ENCODE measurements at regions not wholly inside any gene's neighbourhood (a gene's known extent, or its start where the extent isn't known, plus 50 kb on each side); places are given as distances from the start of the nearest gene placed in this dataset.

DNA sequence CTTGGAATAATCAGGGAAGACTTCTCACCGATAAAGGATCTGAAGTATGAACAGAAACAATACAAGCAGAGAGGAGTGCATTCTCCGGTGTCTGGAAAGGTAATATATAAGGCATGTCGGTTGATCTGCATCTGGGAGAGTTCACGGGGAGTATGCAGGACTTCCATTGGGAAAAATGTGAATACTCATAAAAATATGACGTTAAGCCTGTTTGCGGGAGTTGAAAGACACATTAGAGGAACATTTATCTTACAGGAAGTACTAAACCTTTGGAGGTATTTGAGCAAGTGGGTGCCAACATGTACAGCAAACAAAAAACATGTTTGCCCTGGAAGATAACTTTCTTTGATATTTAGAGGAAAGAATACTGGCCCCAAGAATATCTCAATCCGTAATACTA is 286.8 kb downstream of the SLITRK6 start:
- H3K4me1 ChIP-seq (replicated peaks in 1 of 2): no peaks in the 10 kb centered on the region
- no peak overlapping the region for H3K4me3 ChIP-seq
- WGBS, 10 experiments: 24 to 100% (median 93%) methylated on average over 3 to 7 of the region's 7 CpGs
- no peak overlapping the region for H3K27ac ChIP-seq
- no peak for ATAC-seq (replicated peaks in 6 of 8)
- in situ Hi-C loops (cut with MboI; ENCODE audit: low pct_unique_long_range_greater_than_20kb in 2 of 9, low sequenced_read_pairs in 9 of 9, unreplicated experiment in 9 of 9): no loop called here

DNA sequence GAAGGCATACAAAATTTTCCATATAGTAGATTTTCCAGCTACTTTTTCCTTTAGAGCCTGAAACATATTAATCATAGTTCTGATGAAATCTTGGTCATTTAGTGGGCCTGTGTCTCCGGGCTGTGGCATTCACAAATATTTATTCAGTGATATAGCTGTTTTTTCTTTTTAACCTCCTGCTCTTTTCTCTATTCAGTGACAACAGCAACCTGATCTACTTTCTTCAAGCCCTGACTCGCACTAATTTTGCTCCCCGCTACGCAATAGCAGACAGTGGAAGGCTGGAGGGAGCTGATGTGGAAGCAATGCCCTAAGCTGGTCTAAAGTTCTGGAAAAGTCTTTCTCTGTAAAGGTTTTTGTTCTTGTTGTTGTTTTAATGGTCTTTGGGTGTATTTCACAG is 289.7 kb downstream of the SLITRK6 start:
- in situ Hi-C loops (cut with MboI; ENCODE audit: low pct_unique_long_range_greater_than_20kb in 2 of 9, low sequenced_read_pairs in 9 of 9, unreplicated experiment in 9 of 9): no loop called here
- H3K4me3 ChIP-seq: no peak overlapping the region
- 0 to 90% (median 78%) methylated on average over 1 to 4 of the region's 4 CpGs for WGBS, 10 experiments
- no peaks in the 10 kb centered on the region for H3K4me1 ChIP-seq (replicated peaks in 1 of 2)
- H3K27ac ChIP-seq: no peak overlapping the region
- peak in 3 of 8 experiments; percentile 25 to 75 (median 29) for ATAC-seq (replicated peaks in 6 of 8)

DNA sequence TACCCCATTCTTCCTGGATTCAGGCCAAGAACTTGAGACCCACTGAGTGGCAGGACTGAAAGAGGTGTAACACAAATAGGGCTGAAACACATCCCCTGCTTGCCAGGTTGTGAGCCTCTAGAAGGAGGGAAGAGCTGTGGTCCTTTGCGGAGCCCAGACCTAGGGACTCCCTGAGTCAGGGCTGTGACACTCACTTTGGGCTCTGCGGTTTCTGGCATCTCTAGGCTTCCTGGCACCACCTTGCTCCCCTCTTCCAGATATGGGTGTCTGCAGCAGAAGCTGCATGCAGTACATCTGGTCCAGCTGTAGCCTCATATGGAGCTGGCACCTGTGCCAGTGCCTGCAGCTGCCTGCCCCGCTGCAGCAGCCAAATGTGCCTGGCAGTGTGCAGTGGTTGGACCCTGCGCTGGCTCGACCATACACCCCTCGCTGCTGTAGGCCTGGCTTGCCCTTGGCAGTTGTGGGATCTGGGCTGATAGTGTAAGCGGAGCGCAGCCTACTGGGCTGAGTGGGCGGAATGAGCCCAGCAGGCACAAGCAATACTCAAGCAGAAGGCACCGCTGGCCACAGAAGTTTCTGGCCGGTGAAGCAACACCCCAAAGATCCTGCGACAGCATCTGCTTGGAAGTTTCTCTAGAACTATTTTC is 290.4 kb downstream of the SLITRK6 start:
- peak in 1 of 8 experiments; percentile 30 for ATAC-seq (replicated peaks in 6 of 8)
- 0 to 100% (median 92%) methylated on average over 1 to 10 of the region's 12 CpGs; no CpG with 5 or more reads in 1 of the 10 experiments for WGBS, 10 experiments
- no peak overlapping the region for H3K27ac ChIP-seq
- H3K4me3 ChIP-seq: no peak overlapping the region
- H3K4me1 ChIP-seq (replicated peaks in 1 of 2): no peaks in the 10 kb centered on the region
- in situ Hi-C loops (cut with MboI; ENCODE audit: low pct_unique_long_range_greater_than_20kb in 2 of 9, low sequenced_read_pairs in 9 of 9, unreplicated experiment in 9 of 9): no loop called here

DNA sequence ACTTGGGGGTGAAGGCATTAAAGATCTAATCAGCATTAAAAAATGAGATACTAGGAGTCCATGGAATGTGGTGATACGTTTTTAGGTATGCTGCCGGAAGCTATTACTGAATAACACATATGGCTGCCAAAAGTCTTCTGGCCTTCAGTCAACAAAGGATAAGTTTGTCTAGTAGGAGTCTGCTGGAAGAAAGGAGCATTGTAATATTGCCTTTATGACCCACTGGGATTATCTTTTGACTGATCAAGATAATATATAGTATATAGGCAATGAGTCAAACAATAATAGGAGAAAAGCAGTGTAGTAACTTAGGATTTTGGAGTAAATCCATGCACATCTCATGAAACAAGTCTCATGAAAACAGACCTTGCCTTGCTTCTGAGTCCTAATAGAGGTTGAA is 295.4 kb downstream of the SLITRK6 start:
- 0 to 100% (median 45%) methylated on average over 2 of the region's 2 CpGs; no CpG with 5 or more reads in 2 of the 10 experiments for WGBS, 10 experiments
- in situ Hi-C loops (cut with MboI; ENCODE audit: low pct_unique_long_range_greater_than_20kb in 2 of 9, low sequenced_read_pairs in 9 of 9, unreplicated experiment in 9 of 9): no loop called here
- ATAC-seq (replicated peaks in 6 of 8): no peak

DNA sequence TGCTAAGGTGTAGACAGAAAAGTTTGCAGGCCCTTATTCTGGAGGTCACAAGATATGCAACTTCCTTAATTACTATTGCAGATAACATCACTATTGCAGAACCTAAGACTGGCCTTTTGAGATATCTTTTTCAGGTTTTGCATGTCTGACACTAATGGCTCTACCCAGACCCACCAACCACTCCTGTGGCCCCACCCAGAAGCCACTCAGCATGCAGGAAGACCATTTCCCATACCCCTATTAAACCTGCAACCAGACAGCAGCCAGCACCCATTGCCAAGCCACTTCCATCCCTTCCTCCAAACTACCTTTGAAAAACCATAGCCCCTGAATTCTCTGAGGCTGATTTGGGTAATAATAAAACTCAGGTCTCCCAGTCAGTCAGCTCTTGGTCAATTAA is 297.6 kb downstream of the SLITRK6 start:
- ATAC-seq (replicated peaks in 6 of 8): no peak
- no peak overlapping the region for H3K4me3 ChIP-seq
- H3K27ac ChIP-seq: no peak overlapping the region
- no peaks in the 10 kb centered on the region for H3K4me1 ChIP-seq (replicated peaks in 1 of 2)
- in situ Hi-C loops (cut with MboI; ENCODE audit: low pct_unique_long_range_greater_than_20kb in 2 of 9, low sequenced_read_pairs in 9 of 9, unreplicated experiment in 9 of 9): no loop called here

More for the DNA sequence above, 295.4 kb downstream of the SLITRK6 start:
- no peaks in the 10 kb centered on the region for H3K4me1 ChIP-seq (replicated peaks in 1 of 2)
- no peak overlapping the region for H3K4me3 ChIP-seq
- no peak overlapping the region for H3K27ac ChIP-seq

DNA sequence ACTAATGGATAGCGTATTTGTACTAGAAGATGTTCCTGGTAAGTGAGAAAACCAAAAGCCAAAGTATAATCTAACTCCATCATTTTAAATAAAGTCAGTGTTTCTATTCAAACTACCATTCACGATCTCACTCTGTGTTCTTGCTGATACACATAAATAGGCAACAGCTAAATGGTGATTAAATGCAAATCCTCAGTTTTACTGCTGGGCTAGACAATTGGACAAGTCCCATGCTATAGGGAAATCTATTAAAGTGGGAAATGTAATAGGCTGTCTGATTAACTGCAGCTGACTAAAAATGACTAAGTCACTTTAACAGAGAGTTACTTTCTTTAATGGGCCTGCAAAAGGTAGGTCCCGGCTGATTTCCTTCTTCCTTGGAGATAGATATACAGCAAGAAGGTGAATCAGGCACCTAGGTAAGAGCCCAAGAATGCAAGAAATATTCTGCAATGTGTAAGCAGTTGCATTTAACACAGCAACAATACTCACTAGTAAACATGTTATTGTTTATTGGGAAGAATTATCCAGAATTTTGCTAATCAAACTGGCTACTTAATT is 298.4 kb downstream of the SLITRK6 start:
- no peak for ATAC-seq (replicated peaks in 6 of 8)
- H3K4me3 ChIP-seq: no peak overlapping the region
- in situ Hi-C loops (cut with MboI; ENCODE audit: low pct_unique_long_range_greater_than_20kb in 2 of 9, low sequenced_read_pairs in 9 of 9, unreplicated experiment in 9 of 9): no loop called here
- no peak overlapping the region for H3K27ac ChIP-seq
- WGBS, 10 experiments: 21 to 100% (median 83%) methylated on average over 1 to 3 of the region's 3 CpGs
- no peaks in the 10 kb centered on the region for H3K4me1 ChIP-seq (replicated peaks in 1 of 2)

DNA sequence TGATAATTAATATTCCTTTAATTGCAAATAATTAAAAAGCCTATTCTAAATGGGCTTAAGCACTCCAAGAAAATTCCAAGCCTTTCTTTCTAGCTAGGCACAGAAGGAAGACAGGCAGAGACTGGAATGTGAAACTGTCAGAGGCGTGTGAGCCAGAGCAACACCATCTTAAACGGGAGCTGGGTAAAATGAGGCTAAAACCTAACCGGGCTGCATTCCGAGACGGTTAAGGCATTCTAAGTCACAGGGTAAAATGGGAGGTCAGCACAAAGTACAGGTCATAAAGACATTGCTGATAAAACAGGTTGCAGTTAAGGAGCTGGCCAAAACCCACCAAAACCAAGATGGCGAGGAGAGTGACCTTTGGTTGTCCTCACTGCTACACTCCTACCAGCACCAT is 300.4 kb downstream of the SLITRK6 start:
- in situ Hi-C loops (cut with MboI; ENCODE audit: low pct_unique_long_range_greater_than_20kb in 2 of 9, low sequenced_read_pairs in 9 of 9, unreplicated experiment in 9 of 9): no loop called here
- ATAC-seq (replicated peaks in 6 of 8): no peak
- H3K27ac ChIP-seq: no peak overlapping the region
- H3K4me3 ChIP-seq: no peak overlapping the region
- no peaks in the 10 kb centered on the region for H3K4me1 ChIP-seq (replicated peaks in 1 of 2)
- WGBS, 10 experiments: 23 to 100% (median 93%) methylated on average over 1 to 6 of the region's 6 CpGs; no CpG with 5 or more reads in 1 of the 10 experiments

DNA sequence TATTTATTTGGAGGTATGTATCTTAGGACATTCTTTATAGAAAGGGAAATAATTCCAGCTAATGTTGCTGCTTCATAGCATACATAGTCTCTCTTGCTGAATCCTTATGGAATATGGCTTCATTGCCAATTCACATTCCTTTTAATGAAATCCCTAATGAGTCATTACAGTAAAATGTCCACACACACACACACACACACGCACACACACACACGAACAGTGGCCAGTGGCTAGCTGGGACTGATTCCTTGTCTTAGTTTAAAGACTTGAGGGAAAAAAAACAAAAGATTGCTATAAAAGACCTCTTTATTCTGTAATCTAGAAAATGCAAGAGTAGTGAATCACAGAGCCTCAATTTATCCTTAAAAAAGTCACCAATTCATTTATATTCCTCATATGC is 301.6 kb downstream of the SLITRK6 start:
- no peak overlapping the region for H3K27ac ChIP-seq
- ATAC-seq (replicated peaks in 6 of 8): peak in 1 of 8 experiments; percentile 69
- WGBS, 10 experiments: 0 to 100% (median 75%) methylated on average over 1 to 2 of the region's 2 CpGs; no CpG with 5 or more reads in 1 of the 10 experiments

DNA sequence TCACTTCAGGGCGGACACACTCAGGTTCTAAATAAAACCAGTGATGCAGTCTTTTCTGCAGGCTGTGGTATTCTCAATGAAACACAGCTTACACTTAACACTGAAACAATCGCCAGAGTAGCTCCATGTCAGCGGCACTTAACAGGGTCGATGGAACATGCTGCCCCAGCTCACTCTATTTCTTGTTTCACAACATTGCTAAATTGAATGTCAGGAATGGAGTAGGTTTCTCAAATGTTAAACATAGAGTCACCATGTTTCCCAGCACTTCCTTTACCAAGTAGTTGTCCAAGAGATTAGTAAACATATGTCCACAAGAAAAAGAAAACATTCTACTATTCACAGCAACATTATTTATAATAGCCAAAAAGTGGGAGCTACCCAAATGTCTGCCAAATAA is 306.9 kb downstream of the SLITRK6 start:
- no peak overlapping the region for H3K27ac ChIP-seq
- ATAC-seq (replicated peaks in 6 of 8): no peak
- WGBS, 10 experiments: 0 to 91% (median 72%) methylated on average over 1 to 4 of the region's 4 CpGs; no CpG with 5 or more reads in 1 of the 10 experiments
- H3K4me1 ChIP-seq (replicated peaks in 1 of 2): no peaks in the 10 kb centered on the region
- no peak overlapping the region for H3K4me3 ChIP-seq
- in situ Hi-C loops (cut with MboI; ENCODE audit: low pct_unique_long_range_greater_than_20kb in 2 of 9, low sequenced_read_pairs in 9 of 9, unreplicated experiment in 9 of 9): no loop called here

More for the DNA sequence above, 301.6 kb downstream of the SLITRK6 start:
- H3K4me3 ChIP-seq: no peak overlapping the region
- H3K4me1 ChIP-seq (replicated peaks in 1 of 2): no peaks in the 10 kb centered on the region
- in situ Hi-C loops (cut with MboI; ENCODE audit: low pct_unique_long_range_greater_than_20kb in 2 of 9, low sequenced_read_pairs in 9 of 9, unreplicated experiment in 9 of 9): no loop called here

DNA sequence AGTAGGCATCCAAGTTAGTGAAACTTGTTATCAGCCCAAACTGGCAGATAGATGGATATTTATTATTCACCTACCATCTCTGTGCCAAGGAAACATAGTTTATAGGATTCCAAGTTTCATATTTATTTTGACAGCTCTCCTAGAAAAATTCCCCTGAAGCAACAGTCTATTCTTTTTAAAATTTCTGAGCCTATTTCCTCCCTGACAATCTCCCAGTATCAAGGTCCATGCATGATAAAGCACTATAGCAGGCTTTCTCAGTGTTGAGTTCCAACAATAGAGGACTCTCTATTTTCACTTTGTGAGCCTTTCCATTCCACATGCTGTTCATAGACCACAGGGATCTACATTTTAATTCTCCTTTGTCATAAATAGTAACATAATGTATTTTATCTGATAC is 312.6 kb downstream of the SLITRK6 start:
- in situ Hi-C loops (cut with MboI; ENCODE audit: low pct_unique_long_range_greater_than_20kb in 2 of 9, low sequenced_read_pairs in 9 of 9, unreplicated experiment in 9 of 9): no loop called here
- no peak overlapping the region for H3K4me3 ChIP-seq
- H3K4me1 ChIP-seq (replicated peaks in 1 of 2): no peaks in the 10 kb centered on the region
- no peak for ATAC-seq (replicated peaks in 6 of 8)
- H3K27ac ChIP-seq: no peak overlapping the region

DNA sequence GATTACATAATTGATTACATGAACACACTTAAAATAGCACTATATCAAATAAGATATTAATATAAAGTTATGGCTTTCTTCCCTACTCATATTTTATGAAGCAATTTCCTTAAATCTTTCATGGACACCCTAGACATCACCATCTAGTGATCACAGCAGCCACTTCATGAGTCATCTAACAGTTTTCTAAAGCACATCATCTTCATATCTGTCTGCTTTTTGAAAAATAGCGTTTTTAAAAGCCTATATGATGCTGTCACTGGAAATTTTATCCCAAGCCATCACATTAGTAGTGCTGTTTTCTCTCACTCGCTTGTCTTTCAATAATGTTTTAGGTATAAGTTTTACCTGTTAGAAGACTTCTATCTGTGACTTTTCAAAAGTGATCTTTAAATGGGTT is 326.1 kb downstream of the SLITRK6 start:
- H3K27ac ChIP-seq: no peak overlapping the region
- H3K4me3 ChIP-seq: no peak overlapping the region
- 0 to 100% (median 71%) methylated on average over 1 to 2 of the region's 2 CpGs; no CpG with 5 or more reads in 2 of the 10 experiments for WGBS, 10 experiments
- no peaks in the 10 kb centered on the region for H3K4me1 ChIP-seq (replicated peaks in 1 of 2)
- peak in 5 of 8 experiments; percentile 52 to 96 (median 77) for ATAC-seq (replicated peaks in 6 of 8)
- in situ Hi-C loops (cut with MboI; ENCODE audit: low pct_unique_long_range_greater_than_20kb in 2 of 9, low sequenced_read_pairs in 9 of 9, unreplicated experiment in 9 of 9): no loop called here

DNA sequence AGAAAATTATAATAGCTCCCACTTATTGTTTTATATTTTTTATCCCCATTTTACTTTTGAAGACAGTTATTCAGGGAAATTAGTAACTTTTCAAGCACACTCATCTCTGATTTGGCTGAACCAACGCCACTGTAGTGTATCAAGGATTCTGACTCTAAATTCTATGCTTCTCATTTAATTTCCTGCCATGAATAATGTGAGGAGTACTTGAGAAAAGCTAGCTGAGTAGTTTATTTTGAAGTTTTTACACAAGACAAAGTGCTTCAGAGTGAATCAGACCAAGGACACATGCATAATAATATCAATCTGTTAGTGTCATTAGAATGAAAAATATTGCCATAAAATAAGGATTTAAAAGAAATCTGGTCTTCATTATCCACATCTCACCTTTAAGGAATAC is 329.9 kb downstream of the SLITRK6 start:
- Histone ChIP-seq H3K27ac (no peak overlapping the region), H3K4me1 (replicated peaks in 1 of 2) (no peaks in the 10 kb centered on the region), H3K4me3 (no peak overlapping the region)
- in situ Hi-C loops (cut with MboI; ENCODE audit: low pct_unique_long_range_greater_than_20kb in 2 of 9, low sequenced_read_pairs in 9 of 9, unreplicated experiment in 9 of 9): no loop called here
- ATAC-seq (replicated peaks in 6 of 8): no peak
- WGBS, 10 experiments: 0 to 73% (median 56%) methylated on average over 1 of the region's 1 CpG; no CpG with 5 or more reads in 1 of the 10 experiments

DNA sequence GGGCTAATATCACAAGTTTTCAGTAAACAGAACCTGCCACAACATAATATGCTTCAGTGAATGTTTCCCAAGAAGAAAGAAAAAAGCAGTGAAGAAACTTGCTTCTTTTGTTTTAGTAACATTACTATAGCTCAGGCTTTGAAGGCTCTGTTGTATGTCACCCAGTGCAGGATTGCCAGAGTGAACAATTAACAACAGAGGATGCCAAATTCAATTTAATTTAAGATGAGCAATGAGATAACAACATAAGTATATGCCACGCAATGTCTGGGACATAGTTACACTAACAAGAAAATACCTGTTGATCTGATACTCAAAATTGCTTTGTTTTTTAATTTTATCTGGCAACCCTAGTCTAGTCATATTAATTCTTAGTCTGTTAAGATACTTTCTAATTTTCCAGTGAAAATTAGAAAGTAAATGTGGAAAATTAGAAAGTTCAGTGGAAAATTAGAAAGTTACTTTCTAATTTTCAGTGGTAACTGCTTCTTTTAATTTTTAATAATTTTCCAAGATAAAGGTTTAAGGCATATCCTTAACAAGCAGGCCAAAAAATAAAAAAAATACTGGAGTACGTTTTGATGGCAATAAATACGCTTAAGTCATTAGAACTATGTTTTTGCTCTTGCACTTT is 336.3 kb downstream of the SLITRK6 start:
- Histone ChIP-seq H3K27ac (no peak overlapping the region), H3K4me3 (no peak overlapping the region), H3K4me1 (replicated peaks in 1 of 2) (no peaks in the 10 kb centered on the region)
- in situ Hi-C loops (cut with MboI; ENCODE audit: low pct_unique_long_range_greater_than_20kb in 2 of 9, low sequenced_read_pairs in 9 of 9, unreplicated experiment in 9 of 9): no loop called here
- WGBS, 10 experiments: 7 to 100% (median 90%) methylated on average over 2 to 3 of the region's 3 CpGs
- ATAC-seq (replicated peaks in 6 of 8): no peak

DNA sequence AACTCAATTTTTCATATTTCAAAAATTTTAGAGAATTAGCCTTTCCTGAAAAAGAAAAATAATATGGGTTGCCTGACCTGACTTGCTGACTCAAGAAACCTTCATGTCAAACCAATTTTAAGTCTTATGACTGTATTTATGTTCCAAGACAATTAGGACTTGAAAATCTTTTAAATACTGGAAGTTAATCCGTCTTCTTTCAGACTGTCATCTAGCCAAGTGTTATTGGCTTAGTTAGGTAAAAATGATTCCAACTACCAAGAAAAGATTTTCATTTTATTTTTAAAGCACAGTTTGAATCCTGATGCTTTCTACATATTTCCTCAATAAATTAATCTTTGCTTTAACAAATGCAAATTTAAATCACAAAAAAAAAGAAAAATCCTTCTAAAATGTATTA is 337.6 kb downstream of the SLITRK6 start:
- Histone ChIP-seq H3K4me1 (replicated peaks in 1 of 2) (no peaks in the 10 kb centered on the region), H3K27ac (no peak overlapping the region), H3K4me3 (no peak overlapping the region)
- in situ Hi-C loops (cut with MboI; ENCODE audit: low pct_unique_long_range_greater_than_20kb in 2 of 9, low sequenced_read_pairs in 9 of 9, unreplicated experiment in 9 of 9): no loop called here
- ATAC-seq (replicated peaks in 6 of 8): no peak
- 0 to 100% (median 89%) methylated on average over 1 of the region's 1 CpG; no CpG with 5 or more reads in 1 of the 10 experiments for WGBS, 10 experiments

Data from motor neuron (in vitro differentiated cells).